ENCODE measurements at regions not wholly inside any gene's neighbourhood (a gene's known extent, or its start where the extent isn't known, plus 50 kb on each side); places are given as distances from the start of the nearest gene placed in this dataset.

GRCh38 chr6:159564456-159564855 is 128.6 kb downstream of the SOD2 start:
- TF ChIP-seq, protein P1, sequence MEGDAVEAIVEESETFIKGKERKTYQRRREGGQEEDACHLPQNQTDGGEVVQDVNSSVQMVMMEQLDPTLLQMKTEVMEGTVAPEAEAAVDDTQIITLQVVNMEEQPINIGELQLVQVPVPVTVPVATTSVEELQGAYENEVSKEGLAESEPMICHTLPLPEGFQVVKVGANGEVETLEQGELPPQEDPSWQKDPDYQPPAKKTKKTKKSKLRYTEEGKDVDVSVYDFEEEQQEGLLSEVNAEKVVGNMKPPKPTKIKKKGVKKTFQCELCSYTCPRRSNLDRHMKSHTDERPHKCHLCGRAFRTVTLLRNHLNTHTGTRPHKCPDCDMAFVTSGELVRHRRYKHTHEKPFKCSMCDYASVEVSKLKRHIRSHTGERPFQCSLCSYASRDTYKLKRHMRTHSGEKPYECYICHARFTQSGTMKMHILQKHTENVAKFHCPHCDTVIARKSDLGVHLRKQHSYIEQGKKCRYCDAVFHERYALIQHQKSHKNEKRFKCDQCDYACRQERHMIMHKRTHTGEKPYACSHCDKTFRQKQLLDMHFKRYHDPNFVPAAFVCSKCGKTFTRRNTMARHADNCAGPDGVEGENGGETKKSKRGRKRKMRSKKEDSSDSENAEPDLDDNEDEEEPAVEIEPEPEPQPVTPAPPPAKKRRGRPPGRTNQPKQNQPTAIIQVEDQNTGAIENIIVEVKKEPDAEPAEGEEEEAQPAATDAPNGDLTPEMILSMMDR (IDR thresholded peaks at IDR 0.05; ENCODE audit: low read depth, low read length): no peak
- Histone ChIP-seq H3K27me3 (no peaks in the 10 kb centered on the region), H3K9me3 (ENCODE audit: low read depth) (no peaks in the 10 kb centered on the region), H3K27ac (no peak overlapping the region), H3K4me1 (ENCODE audit: low read depth) (no peaks in the 10 kb centered on the region), H3K4me3 (no peak overlapping the region), H3K36me3 (no peaks in the 10 kb centered on the region)
- no peak for DNase-seq (ENCODE audit: low read depth in 1 of 2, low spot score in 1 of 2)

DNA sequence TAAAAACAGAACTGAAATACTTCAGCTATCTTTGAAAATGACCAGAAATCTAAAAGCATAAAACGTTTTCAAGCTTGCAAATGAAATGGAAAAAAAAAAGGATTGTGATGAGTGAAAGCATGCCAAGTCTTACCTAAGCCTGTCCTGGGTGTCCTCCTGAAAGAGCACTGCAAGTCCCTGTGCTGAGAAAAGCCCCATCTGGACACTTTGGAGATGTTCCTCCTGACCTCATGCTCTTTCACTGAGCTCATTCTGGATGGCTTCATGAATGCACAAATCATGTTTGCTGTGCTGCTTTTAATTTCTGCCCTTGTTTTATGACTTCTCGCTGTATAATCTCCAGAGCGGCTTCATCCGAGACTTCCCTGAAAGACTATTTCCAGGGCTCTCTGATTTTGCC is 136.0 kb downstream of the SOD2 start:
- TF ChIP-seq, protein P1 (IDR thresholded peaks at IDR 0.05; ENCODE audit: low read depth, low read length): no peak
- Histone ChIP-seq H3K9me3 (ENCODE audit: low read depth) (no peaks in the 10 kb centered on the region), H3K27me3 (no peaks in the 10 kb centered on the region), H3K36me3 (no peaks in the 10 kb centered on the region), H3K4me3 (no peak overlapping the region), H3K27ac (no peak overlapping the region), H3K4me1 (ENCODE audit: low read depth) (no peaks in the 10 kb centered on the region)
- DNase-seq (ENCODE audit: low read depth in 1 of 2, low spot score in 1 of 2): no peak

- TF ChIP-seq, protein P1 (IDR thresholded peaks at IDR 0.05; ENCODE audit: low read depth, low read length): no peak
- Histone ChIP-seq H3K27me3 (no peaks in the 10 kb centered on the region), H3K36me3 (no peaks in the 10 kb centered on the region), H3K27ac (no peak overlapping the region), H3K4me1 (ENCODE audit: low read depth) (no peaks in the 10 kb centered on the region), H3K4me3 (no peak overlapping the region), H3K9me3 (ENCODE audit: low read depth) (no peaks in the 10 kb centered on the region)
- DNase-seq (ENCODE audit: low read depth in 1 of 2, low spot score in 1 of 2): no peak
Observed at GRCh38 chr6:159555082-159555875, 137.8 kb downstream of the SOD2 start.

DNA sequence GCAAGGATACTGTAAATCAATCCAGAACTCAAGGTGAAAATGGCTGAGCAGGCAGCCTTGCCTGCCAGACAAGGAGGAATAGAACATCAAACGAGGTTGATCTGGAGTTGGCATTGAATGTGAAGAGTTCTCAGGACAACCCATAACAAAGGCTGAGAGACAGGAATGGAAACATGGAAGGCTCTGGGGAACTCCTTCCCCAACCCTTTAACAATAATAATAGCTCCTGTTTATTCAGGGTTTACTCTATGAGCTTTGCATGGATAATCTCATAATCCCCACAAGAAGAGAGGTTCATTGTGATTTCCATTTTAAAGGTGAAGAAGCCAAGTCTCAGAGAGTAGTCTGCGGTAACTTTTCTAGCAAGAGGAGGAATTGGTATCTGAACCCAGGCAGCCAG is 151.7 kb downstream of the SOD2 start:
- DNase-seq (ENCODE audit: low read depth in 1 of 2, low spot score in 1 of 2): no peak
- Histone ChIP-seq H3K4me1 (ENCODE audit: low read depth) (no peaks in the 10 kb centered on the region), H3K9me3 (ENCODE audit: low read depth) (no peaks in the 10 kb centered on the region), H3K4me3 (no peak overlapping the region), H3K36me3 (no peaks in the 10 kb centered on the region), H3K27ac (no peak overlapping the region), H3K27me3 (no peaks in the 10 kb centered on the region)
- TF ChIP-seq, protein P1 (IDR thresholded peaks at IDR 0.05; ENCODE audit: low read depth, low read length): no peak

DNA sequence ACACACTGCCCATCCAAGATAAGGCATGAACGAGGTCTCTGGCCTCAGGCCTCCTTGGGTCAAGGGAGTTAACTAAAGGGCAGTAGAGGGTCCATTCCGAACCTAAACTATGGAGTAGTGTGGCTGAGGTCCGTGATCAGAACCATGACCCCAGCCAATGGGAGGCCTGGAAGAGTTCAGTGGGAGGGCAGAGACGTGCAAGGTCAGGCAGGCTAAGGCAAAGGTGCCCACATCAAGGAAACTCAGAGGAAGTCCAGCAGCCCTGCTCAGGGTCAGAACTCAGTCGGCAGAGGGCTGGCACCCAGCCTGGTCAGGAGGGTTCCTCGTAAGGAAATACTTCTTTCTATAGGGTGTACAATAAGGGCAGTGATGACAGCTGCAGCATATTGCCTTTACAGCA is 152.2 kb downstream of the SOD2 start:
- no peaks in the 10 kb centered on the region for H3K27me3 ChIP-seq
- H3K27ac ChIP-seq: no peak overlapping the region
- no peak for DNase-seq (ENCODE audit: low read depth in 1 of 2, low spot score in 1 of 2)
- no peaks in the 10 kb centered on the region for H3K36me3 ChIP-seq
- no peak overlapping the region for H3K4me3 ChIP-seq
- TF ChIP-seq, protein P1 (IDR thresholded peaks at IDR 0.05; ENCODE audit: low read depth, low read length): no peak
- no peaks in the 10 kb centered on the region for H3K9me3 ChIP-seq (ENCODE audit: low read depth)
- no peaks in the 10 kb centered on the region for H3K4me1 ChIP-seq (ENCODE audit: low read depth)
